ENCODE measurements at regions not wholly inside any gene's neighbourhood (a gene's known extent, or its start where the extent isn't known, plus 50 kb on each side); places are given as distances from the start of the nearest gene placed in this dataset.

DNA sequence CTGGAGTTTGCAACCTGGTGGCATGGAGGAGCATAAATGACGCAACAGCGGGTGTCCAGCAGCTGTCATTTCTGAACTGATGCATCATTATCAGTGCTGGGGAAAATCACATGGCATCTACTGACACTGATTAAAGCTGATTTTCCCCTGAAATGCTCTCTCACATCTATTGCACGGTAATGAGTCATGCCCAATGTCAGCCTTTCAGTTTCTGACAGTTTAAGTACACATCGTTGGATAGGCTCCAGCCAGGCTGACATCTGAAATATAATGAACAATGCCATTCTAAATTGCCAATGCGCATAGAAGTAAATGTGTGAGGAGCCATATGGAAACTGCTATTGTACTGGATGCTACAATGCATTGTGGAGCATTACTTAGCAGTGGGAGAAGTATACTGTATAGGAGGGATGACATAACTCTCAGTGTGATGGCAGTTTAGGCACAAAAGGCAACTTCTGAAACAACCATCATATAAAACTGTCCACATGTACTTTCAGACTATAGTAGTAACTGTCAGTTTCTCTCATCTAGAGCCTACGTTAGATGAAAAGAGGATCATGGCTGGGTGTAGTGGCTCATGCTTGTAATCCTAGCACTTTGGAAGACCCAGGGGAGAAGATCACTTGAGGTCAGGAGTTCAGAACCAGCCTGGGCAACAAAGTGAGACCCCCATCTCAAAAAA is 389.3 kb upstream of the DMAC1 start:
- DNase-seq (ENCODE audit: low read depth in 1 of 2, low spot score in 1 of 2), result no peak

DNA sequence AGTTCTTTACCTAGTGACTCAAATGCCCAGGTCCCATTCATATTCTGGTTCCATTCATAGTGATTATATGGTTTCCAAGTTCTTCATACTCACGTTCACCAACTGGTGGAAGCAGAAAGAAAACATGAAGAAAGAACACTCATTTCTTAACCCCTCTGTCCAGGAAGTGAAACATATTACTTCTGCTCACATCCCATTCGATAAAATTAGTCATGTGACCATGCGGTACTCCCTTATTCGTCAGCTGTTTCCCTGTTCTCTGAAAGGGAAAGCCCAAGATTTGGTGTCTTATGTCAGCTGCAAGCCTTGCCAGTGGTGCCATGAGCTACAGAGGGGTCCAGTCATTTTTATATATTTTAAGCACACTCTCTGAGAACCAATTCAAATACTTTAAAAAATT is 387.0 kb upstream of the DMAC1 start:
- DNase-seq (ENCODE audit: low read depth in 1 of 2, low spot score in 1 of 2), result no peak

DNA sequence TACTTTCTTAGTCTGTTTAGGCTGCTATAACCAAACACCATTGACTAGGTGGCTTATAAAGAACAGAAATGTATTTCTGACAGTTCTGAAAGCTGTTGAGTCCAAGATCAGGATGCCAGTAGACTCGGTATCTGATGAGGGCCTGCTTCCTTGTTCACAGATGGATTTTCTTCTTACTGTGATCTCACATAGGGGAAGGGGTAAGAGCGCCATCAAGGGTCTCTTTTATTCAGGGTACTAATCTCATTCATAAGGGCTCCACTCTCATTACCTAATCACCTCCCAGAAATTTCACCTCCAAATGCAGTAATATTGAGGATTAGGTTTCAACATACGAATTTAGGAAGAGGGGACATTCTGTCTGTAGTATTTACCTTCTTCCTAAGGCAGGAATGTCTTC is 384.0 kb upstream of the DMAC1 start:
- no peak for DNase-seq (ENCODE audit: low read depth in 1 of 2, low spot score in 1 of 2)

- no peak for DNase-seq (ENCODE audit: low read depth in 1 of 2, low spot score in 1 of 2)
These were observed 379.9 kb upstream of the DMAC1 start for GRCh38 chr9:8179381-8180053.

DNA sequence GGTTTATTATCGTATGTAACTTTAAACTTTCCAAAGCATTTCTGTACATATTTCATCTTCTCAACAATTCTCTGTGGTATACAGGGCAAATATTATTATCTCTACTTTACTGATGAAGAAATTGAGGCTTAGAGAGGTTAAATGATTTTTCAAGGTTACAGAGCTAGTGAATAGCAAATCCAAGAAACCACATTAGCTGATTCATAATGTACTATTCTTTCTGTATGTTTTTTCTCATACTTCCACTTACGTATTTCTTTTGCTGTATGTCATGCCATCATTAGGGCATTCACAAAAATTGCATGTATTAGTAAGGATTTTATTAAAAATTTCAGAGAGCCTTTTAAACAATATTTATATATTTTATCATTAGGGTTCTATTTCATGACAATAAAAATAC is 372.4 kb upstream of the DMAC1 start:
- DNase-seq (ENCODE audit: low read depth in 1 of 2, low spot score in 1 of 2), result no peak

DNA sequence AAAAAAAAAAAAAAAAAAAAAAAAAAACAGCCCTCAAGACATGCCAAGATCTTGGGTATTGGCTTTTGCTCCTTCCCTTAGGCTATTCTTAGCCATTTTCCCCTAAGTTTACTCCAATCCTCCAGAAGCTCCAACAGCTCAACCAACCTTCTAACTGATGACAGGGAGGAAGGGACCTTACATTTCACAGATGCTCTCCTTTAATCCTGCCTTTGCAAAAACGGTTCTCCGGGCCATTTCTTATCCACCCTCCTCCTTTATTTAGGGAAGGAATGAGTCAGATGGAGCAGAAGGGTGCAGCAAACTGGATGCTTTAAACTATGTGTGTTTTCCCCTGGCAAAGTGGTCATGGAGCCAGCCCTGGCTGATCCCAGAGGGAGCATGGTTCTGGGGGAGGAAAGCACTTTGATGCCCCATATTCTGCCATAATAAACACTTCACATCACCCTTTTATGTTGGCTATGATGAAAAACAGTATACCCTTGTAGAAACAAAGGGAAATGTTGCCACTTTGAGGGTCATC is 369.4 kb upstream of the DMAC1 start:
- DNase-seq (ENCODE audit: low read depth in 1 of 2, low spot score in 1 of 2), result no peak

GRCh38 chr9:8160787-8161186 is 361.2 kb upstream of the DMAC1 start:
- DNase-seq (ENCODE audit: low read depth in 1 of 2, low spot score in 1 of 2), result no peak

DNA sequence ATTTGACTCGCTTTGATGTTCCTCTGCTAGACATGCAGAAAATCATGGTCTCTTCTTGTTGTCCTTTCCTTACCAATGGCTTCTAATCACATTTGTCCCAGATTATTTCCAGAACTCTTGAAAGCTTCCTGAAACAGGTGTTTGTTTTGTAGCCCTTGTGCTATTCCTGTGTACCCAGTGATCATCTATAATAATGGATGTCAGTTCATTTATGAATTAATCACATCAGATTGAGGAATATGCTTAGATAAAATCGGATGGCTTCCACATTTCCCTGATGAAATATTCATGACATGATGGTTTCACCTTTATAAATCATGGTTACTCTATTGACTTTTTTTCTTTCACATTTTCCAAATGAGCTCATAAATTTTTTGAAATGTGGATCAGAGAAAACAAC is 359.0 kb upstream of the DMAC1 start:
- no peak for DNase-seq (ENCODE audit: low read depth in 1 of 2, low spot score in 1 of 2)

- DNase-seq (ENCODE audit: low read depth in 1 of 2, low spot score in 1 of 2), result no peak
These were observed 358.2 kb upstream of the DMAC1 start for GRCh38 chr9:8157683-8158324.

GRCh38 chr9:8156346-8156745 is 356.8 kb upstream of the DMAC1 start:
- no peak for DNase-seq (ENCODE audit: low read depth in 1 of 2, low spot score in 1 of 2)

DNA sequence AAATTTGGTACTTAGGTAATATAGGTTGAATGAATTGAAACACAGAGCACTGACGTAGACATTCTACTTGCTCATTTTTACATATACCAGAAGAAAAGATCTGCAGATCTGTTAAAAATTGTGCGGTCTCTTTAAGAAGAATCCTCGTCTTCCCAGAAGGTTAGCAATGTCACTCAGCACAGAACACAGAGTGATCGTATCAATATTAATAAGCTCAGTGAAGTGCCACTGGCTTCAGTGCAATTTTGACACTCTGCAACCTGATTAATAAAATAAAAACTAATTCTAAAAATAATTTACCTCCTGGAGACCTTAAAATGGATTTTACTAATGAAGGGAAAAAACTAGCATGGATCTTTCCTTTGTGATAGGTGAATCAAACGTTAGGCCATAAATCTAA is 356.1 kb upstream of the DMAC1 start:
- no peak for DNase-seq (ENCODE audit: low read depth in 1 of 2, low spot score in 1 of 2)

- DNase-seq (ENCODE audit: low read depth in 1 of 2, low spot score in 1 of 2), result no peak
These were observed 344.1 kb upstream of the DMAC1 start for GRCh38 chr9:8143677-8144076.

- DNase-seq (ENCODE audit: low read depth in 1 of 2, low spot score in 1 of 2), result no peak
These were observed 341.0 kb upstream of the DMAC1 start for GRCh38 chr9:8140557-8140956.

DNA sequence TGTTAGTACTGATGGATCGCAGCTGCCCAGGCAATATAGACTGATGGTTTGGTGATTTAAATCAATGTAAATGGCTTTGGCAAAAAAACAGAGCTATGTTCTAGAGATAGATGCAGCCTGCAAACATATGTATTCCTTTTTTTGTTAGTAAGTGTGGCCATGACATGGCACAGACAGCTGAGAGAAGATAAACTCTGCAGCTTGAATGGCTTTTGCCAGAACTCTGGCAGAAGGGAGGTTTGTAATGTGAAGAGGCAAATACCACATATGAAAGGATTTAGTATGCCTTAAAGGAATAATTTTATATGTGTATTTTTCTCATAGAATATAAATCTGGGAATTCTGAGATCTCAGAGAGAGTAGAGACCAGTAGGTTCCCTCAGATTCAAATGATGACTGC is 340.2 kb upstream of the DMAC1 start:
- DNase-seq (ENCODE audit: low read depth in 1 of 2, low spot score in 1 of 2), result no peak

DNA sequence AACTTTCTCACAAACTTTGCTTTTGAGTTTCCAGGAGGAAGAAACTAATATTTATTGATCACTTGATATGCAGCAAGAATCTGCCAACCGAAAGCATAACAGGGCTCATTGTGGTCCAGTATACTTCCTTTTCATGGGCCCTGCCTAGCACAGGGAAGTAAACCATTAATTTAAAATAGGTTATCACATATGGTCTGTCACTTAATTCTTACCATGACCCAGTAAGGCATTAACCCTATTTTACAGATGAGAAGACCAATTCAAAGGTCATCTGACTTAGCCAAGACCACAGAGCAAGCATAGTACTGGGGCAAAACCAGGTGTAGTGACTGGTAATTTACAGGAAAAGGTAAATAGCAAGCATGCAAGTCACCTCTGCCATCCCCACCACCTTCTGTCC is 336.9 kb upstream of the DMAC1 start:
- DNase-seq (ENCODE audit: low read depth in 1 of 2, low spot score in 1 of 2), result no peak

- no peak for DNase-seq (ENCODE audit: low read depth in 1 of 2, low spot score in 1 of 2)
These were observed 335.1 kb upstream of the DMAC1 start for GRCh38 chr9:8134635-8135034.

GRCh38 chr9:8133606-8134005 is 334.0 kb upstream of the DMAC1 start:
- no peak for DNase-seq (ENCODE audit: low read depth in 1 of 2, low spot score in 1 of 2)

- DNase-seq (ENCODE audit: low read depth in 1 of 2, low spot score in 1 of 2), result no peak
These were observed 316.0 kb upstream of the DMAC1 start for GRCh38 chr9:8115570-8115969.

DNA sequence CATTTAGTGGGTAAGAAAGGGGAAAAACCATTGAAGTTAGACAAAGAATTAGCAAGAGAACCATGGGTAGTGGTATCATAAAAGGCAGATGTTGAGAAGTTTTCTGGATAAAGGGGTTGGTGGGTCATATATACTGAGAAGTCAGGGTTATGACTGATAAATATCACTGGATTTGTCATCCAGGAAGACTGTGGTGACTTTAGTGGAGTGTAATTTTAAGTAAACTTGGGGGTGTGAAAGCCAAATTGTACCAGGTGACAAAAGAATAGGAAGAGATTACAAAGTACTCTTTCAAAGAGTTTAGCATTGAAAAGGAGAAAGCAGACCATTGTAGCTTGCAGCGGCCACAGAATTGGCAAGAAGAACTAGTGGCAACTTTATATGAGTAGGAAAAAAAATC is 315.2 kb upstream of the DMAC1 start:
- DNase-seq (ENCODE audit: low read depth in 1 of 2, low spot score in 1 of 2), result no peak

DNA sequence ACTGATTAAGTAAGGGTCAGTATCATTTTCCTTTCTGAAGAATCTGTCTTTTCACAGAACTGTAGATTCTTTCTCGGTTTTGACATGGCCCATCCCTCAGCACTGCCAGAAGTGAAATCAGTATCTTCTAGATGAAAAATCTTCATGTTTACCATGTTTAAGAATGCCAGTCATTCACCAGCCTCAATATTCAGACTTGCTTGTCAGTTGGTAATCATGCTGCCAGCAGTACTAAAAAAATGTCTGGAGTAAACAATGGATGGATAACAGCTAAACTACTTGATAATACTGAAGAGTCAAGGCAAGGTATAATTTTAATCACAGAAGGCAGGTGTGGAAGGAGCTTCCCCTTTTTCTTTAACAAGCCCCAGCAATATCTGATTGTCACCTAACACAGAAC is 306.8 kb upstream of the DMAC1 start:
- no peak for DNase-seq (ENCODE audit: low read depth in 1 of 2, low spot score in 1 of 2)

DNA sequence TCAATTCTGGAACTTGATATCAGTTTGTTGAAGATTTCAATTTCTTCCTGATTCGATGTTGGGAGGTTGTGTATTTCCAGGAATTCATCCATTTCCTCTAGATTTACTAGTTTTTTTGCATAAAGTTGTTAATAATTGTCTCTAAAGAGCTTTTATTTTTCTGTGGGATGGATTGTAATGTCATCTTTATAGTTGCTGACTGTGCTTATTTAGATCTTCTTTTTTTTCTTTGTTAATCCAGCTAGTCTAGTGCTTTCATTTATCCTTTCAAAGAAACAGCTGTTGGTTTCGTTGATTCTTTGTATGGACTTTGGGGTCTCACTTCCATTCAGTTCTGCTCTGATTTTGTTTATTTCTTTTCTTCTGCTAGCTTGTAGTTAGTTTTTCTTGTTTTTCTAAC is 302.0 kb upstream of the DMAC1 start:
- DNase-seq (ENCODE audit: low read depth in 1 of 2, low spot score in 1 of 2), result no peak

- DNase-seq (ENCODE audit: low read depth in 1 of 2, low spot score in 1 of 2), result no peak
These were observed 296.5 kb upstream of the DMAC1 start for GRCh38 chr9:8096091-8096490.

All from stimulated activated CD4-positive, alpha-beta T cell treated with anti-CD3 and anti-CD28 coated beads, Interleukin-15, amount 100 ng/mL, for 1 hour (primary cell).